MG63 (cell line): ENCODE measurements at regions not wholly inside any gene's neighbourhood (a gene's known extent, or its start where the extent isn't known, plus 50 kb on each side); places are given as distances from the start of the nearest gene placed in this dataset.
"Not testable (repeated sequence)": the region's sequence is repeated elsewhere in the genome, so short reads cannot be mapped to it uniquely, and the experiment has no call there.

ENCODE experiments used
- DNase-seq: peaks from one replicate; pipeline ENCODE4 v3.0.0-alpha.2; 2020
- H3K27me3 ChIP-seq: fragments of 250-450 bp; sonication (Bioruptor Pico); 2 replicates; pipeline ENCODE4 v1.5.1; 2020; ENCODE audit warnings: mild to moderate bottlenecking, moderate library complexity
- H3K36me3 ChIP-seq: fragments of 250-450 bp; sonication (Bioruptor Pico); 2 replicates; pipeline ENCODE4 v1.5.1; 2020; ENCODE audit warnings: mild to moderate bottlenecking, moderate library complexity
- H3K4me3 ChIP-seq: fragments of 250-450 bp; sonication (Bioruptor Pico); 2 replicates; pipeline ENCODE4 v1.5.1; 2020; ENCODE audit warnings: mild to moderate bottlenecking, moderate library complexity
- H3K9me3 ChIP-seq: fragments of 250-450 bp; sonication (Bioruptor Pico); 2 replicates; pipeline ENCODE4 v1.5.1; 2020; ENCODE audit warnings: mild to moderate bottlenecking, moderate library complexity

- Histone ChIP-seq H3K9me3 (no peaks in the 10 kb centered on the region), H3K36me3 (no peaks in the 10 kb centered on the region), H3K4me3 (no peak overlapping the region), H3K27me3 (no peaks in the 10 kb centered on the region)
- no peak for DNase-seq
Observed at GRCh38 chr2:58698620-58699019, 457.5 kb upstream of the FANCL start.

DNA sequence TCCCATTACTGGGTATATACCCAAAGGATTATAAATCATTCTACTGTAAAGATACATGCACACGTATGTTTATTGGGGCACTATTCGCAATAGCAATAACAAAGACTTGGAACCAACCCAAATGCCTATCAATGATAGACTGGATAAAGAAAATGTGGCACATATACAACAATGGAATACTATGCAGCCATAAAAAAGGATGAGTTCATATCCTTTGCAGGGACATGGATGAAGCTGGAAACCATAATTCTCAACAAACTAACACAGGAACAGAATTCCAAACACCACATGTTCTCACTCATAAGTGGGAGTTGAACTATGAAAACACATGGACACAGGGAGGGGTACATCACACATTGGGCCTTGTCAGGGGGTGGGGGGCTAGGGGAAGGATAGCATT, 453.0 kb upstream of the FANCL start:
- H3K27me3 ChIP-seq, H3K9me3 ChIP-seq, H3K4me3 ChIP-seq, H3K36me3 ChIP-seq, DNase-seq: not testable (repeated sequence)

- H3K4me3 ChIP-seq, DNase-seq, H3K36me3 ChIP-seq, H3K9me3 ChIP-seq, H3K27me3 ChIP-seq: not testable (repeated sequence)
Observed at GRCh38 chr2:58691041-58691440, 449.9 kb upstream of the FANCL start.

- H3K9me3 ChIP-seq, result no peaks in the 10 kb centered on the region
- H3K27me3 ChIP-seq, result no peaks in the 10 kb centered on the region
- H3K4me3 ChIP-seq, result no peak overlapping the region
- H3K36me3 ChIP-seq, result no peaks in the 10 kb centered on the region
- no peak for DNase-seq
Observed at GRCh38 chr2:58688813-58689212, 447.7 kb upstream of the FANCL start.

GRCh38 chr2:58686776-58687175, 445.7 kb upstream of the FANCL start:
- no peaks in the 10 kb centered on the region for H3K9me3 ChIP-seq
- no peak overlapping the region for H3K4me3 ChIP-seq
- no peaks in the 10 kb centered on the region for H3K27me3 ChIP-seq
- no peak for DNase-seq
- H3K36me3 ChIP-seq, result no peaks in the 10 kb centered on the region

DNA sequence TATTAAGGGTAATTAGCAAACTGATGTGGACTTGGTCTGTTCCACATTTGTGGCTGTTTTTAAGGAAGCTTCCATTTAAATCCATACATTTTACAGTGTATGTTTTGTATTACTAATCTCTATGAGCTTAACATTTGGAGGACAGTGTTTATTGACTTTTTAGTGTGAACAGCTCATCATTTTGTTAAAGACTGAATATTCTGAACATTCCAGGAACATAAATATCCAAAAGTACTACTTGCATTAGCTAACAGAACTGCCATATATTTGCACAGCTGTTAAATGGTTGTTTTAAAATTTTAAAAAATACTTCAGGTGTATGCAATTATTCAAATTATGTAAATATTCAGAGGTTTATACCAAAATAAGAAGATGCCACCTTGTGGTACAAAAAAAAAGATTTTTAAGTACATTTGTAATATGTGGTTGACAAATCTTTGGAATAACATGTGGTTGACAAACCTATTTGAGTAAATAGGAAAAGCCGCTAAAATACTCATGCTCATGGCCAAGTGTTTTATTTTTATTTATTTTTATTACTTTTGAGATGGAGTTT, 439.7 kb upstream of the FANCL start:
- H3K36me3 ChIP-seq, result no peaks in the 10 kb centered on the region
- H3K27me3 ChIP-seq, result no peaks in the 10 kb centered on the region
- H3K4me3 ChIP-seq, result no peak overlapping the region
- no peaks in the 10 kb centered on the region for H3K9me3 ChIP-seq
- DNase-seq, result no peak

DNA sequence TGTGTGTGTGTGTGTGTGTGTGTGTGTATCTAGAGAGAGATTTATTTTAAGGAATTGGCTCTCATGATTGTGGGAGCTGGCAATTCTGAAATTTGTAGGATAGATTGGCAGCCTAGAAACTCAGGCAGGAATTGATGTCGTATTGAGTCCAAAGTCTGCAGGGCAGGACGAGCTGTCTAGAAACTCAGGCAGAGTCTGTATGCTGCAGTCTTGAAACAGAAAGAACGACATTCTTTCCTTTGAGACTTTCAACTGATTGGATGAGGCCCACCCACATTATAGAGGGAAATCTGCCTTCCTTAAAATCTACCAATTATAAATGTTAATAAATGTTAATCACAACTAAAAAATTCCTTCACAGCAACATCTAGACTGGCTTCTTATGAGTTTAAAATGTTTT, 436.6 kb upstream of the FANCL start:
- Histone ChIP-seq H3K4me3 (no peak overlapping the region), H3K9me3 (no peaks in the 10 kb centered on the region), H3K27me3 (no peaks in the 10 kb centered on the region), H3K36me3 (no peaks in the 10 kb centered on the region)
- no peak for DNase-seq

DNA sequence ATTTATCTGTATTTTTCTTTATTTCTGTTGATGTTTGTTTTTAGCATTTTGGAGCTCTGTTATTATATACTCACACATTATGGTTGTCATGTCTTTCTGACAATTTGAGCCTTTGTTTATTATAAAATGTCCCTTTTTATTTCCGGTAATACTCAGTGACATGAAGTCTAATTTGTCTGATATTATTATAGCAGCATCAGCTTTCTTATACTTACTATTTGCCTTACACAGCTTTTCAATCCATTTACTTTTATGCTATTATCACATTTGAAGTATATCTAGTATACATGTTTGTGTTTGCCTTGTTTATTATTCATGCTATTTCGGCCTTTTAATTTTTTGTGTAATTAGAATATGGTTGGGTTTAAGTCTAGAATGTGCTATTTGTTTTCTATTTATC, 430.6 kb upstream of the FANCL start:
- no peak for DNase-seq
- no peak overlapping the region for H3K4me3 ChIP-seq
- no peaks in the 10 kb centered on the region for H3K27me3 ChIP-seq
- no peaks in the 10 kb centered on the region for H3K36me3 ChIP-seq
- no peaks in the 10 kb centered on the region for H3K9me3 ChIP-seq

GRCh38 chr2:58669998-58670397, 428.9 kb upstream of the FANCL start:
- H3K9me3 ChIP-seq, result no peaks in the 10 kb centered on the region
- DNase-seq, result no peak
- H3K27me3 ChIP-seq, result no peaks in the 10 kb centered on the region
- H3K4me3 ChIP-seq, result no peak overlapping the region
- H3K36me3 ChIP-seq, result no peaks in the 10 kb centered on the region

GRCh38 chr2:58667137-58667774, 426.1 kb upstream of the FANCL start:
- no peaks in the 10 kb centered on the region for H3K9me3 ChIP-seq
- H3K36me3 ChIP-seq, result no peaks in the 10 kb centered on the region
- no peak overlapping the region for H3K4me3 ChIP-seq
- DNase-seq, result no peak
- H3K27me3 ChIP-seq, result no peaks in the 10 kb centered on the region; the same call in 1 of the 2 replicates

GRCh38 chr2:58666323-58666970, 425.3 kb upstream of the FANCL start:
- H3K36me3 ChIP-seq, result no peaks in the 10 kb centered on the region
- no peak for DNase-seq
- no peaks in the 10 kb centered on the region; the same call in 1 of the 2 replicates for H3K27me3 ChIP-seq
- no peak overlapping the region for H3K4me3 ChIP-seq
- no peaks in the 10 kb centered on the region for H3K9me3 ChIP-seq

DNA sequence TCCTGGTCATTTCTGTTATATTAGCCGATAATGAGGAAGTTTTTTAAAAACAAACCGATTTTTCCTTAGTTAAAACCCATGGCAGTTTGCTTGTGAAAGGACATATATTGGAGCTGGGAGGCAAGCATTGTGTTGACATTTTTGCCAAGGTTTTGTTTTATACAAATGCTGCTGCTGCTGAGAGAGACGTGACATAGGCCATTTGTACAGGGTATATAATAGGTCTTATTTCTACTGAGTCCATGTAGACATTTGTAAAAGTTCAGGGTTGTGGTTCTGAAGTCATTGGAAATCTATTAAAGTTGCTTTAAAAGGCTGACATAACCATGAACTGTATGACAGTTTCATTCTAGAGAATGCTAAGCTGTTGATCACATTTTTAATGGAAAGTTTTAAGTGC, 424.0 kb upstream of the FANCL start:
- DNase-seq, result no peak
- Histone ChIP-seq H3K4me3 (no peak overlapping the region), H3K9me3 (no peaks in the 10 kb centered on the region), H3K36me3 (no peaks in the 10 kb centered on the region), H3K27me3 (no peaks in the 10 kb centered on the region; the same call in 1 of the 2 replicates)

DNA sequence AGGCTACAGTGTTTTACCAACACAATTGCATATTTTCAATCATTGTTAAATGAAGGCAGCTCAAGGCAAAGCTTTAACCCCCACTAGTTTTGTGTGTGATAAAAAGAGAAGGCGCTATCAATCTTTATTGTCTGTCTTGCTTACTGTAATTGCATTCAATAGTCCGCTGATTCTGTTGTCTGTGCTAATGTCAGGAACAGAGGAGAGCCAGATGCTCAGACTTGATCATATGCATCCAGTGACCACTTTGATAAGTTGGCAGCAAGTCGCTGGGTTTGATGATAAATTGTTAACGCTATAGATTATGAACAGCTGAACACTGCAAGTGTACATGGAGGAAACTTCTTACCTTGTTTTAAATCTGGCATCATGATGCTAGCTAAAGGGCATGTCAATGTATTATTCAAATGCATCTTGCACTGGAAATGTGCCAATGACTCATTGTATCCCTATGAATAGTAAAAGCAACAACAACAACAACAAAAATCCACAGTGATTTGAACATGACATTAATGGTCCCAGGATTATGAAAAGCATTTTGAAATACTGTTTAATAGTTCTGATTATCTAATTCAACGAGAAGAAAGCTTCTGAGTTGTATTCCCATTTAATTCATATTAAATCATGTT, 423.5 kb upstream of the FANCL start:
- no peak for DNase-seq
- H3K4me3 ChIP-seq, result no peak overlapping the region
- H3K36me3 ChIP-seq, result no peaks in the 10 kb centered on the region
- H3K9me3 ChIP-seq, result no peaks in the 10 kb centered on the region
- no peaks in the 10 kb centered on the region; the same call in 1 of the 2 replicates for H3K27me3 ChIP-seq

- no peak overlapping the region for H3K4me3 ChIP-seq
- DNase-seq, result no peak
- no peaks in the 10 kb centered on the region for H3K9me3 ChIP-seq
- H3K36me3 ChIP-seq, result no peaks in the 10 kb centered on the region
- H3K27me3 ChIP-seq, result no peaks in the 10 kb centered on the region; the same call in 1 of the 2 replicates
Observed at GRCh38 chr2:58660046-58660445, 418.9 kb upstream of the FANCL start.

DNA sequence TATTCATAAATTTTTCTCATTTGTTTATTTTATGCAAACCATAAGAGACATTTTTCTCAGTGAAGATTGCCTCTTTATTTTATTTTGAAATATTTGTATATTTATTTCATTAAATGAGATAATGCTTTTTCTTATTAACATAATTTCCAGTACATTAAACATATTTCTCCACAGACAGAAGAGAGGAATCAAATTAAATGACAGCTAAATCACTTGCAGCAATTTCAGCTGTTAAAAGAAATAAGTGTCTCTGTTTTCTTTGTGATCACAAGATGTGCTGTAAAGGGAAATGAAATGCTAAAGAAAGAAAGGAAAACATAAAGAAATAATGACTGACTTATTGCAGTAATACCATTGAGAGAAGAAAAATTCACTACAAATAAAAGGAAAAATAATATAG, 414.0 kb upstream of the FANCL start:
- Histone ChIP-seq H3K4me3 (no peak overlapping the region), H3K36me3 (no peaks in the 10 kb centered on the region), H3K9me3 (no peaks in the 10 kb centered on the region), H3K27me3 (no peaks in the 10 kb centered on the region)
- no peak for DNase-seq

- Histone ChIP-seq H3K9me3 (no peaks in the 10 kb centered on the region), H3K36me3 (no peaks in the 10 kb centered on the region), H3K4me3 (no peak overlapping the region), H3K27me3 (no peaks in the 10 kb centered on the region)
- DNase-seq, result no peak
Observed at GRCh38 chr2:58651930-58652329, 410.8 kb upstream of the FANCL start.

DNA sequence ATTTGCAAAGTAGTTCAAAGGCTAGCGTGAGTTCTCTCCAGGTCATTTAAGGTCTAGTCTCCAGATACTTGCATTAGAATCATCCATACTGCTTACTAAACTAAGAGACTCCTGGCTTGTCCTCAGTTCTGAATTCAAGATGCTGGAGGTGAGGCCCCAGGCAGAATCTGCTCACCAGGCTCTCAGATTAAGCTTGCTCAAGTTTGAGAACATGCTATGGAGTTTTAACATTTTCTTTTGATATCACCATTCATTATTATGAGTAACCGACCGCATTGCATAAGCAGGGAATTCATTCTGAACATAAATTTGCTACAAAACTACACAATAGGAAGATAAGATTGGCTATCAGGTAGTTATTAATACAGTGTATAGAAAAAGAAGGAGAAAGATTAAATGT, 409.7 kb upstream of the FANCL start:
- DNase-seq, result no peak
- Histone ChIP-seq H3K9me3 (no peaks in the 10 kb centered on the region), H3K4me3 (no peak overlapping the region), H3K27me3 (no peaks in the 10 kb centered on the region), H3K36me3 (no peaks in the 10 kb centered on the region)

DNA sequence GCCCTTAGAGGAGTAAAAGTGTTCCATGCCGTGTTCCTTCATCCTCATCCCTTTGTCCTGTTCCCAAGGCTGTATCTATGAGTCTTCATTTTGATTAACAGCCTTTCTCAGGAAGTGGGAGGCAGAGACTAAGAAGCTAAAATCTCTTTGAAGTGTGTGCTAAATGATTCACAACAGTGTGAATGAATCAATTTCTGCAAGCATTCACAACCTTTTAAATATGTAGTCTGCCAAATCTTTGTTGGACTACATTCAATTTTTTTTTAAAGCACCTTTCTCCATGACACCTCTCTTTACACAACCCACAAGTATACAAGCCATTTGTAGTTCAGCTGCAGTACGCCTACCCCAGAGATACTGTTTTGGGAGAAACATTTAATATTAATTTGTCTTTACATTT, 408.6 kb upstream of the FANCL start:
- Histone ChIP-seq H3K4me3 (no peak overlapping the region), H3K36me3 (no peaks in the 10 kb centered on the region), H3K9me3 (no peaks in the 10 kb centered on the region), H3K27me3 (no peaks in the 10 kb centered on the region)
- DNase-seq, result no peak
